ENCODE measurements at regions not wholly inside any gene's neighbourhood (a gene's known extent, or its start where the extent isn't known, plus 50 kb on each side); places are given as distances from the start of the nearest gene placed in this dataset.

- TF ChIP-seq CTCF (IDR thresholded peaks at IDR 0.05): no peak
- no peak for TF ChIP-seq POLR2A (IDR thresholded peaks at IDR 0.05)
Observed at GRCh38 chr13:37495046-37495445, 103.5 kb downstream of the POSTN start.
